ENCODE measurements at regions not wholly inside any gene's neighbourhood (a gene's known extent, or its start where the extent isn't known, plus 50 kb on each side); places are given as distances from the start of the nearest gene placed in this dataset.

DNA sequence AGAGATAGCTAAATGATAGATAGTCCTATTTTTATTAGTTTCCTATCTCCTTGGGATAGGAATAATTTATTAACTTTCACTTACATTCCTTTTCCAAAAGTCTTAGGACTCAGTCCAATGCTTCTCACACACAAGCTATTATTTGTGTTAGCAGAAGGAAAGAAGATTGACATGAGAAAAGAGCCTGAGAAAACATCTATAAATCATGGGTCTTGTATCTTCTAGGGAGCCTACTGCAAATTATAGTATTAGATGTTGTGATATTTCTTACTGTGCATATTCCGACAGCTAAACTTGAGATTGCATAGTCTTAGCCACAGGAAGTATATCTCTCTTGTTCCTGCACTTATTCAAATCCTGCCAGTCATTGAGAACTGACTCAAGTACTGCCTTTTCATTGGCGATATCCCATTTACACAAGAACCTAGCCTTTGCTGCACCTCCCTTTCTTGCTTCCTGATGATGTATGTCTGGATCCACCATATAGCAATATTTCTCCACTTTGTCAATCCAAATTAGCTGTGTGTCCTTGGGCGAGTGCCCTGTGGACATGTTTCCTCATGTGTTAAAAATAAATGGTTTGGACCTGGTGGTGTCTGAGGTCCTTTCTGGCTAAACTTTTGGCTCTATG is 245.1 kb upstream of the LMCD1 start:
- Histone ChIP-seq H4K20me1 (ENCODE audit: insufficient read depth, low read length) (no peaks in the 10 kb centered on the region), H3K4me3 (ENCODE audit: low read depth, low read length, poor library complexity, severe bottlenecking) (no peak overlapping the region), H3K9me2 (ENCODE audit: insufficient read depth, low read length) (no peaks in the 10 kb centered on the region), H3K4me1 (ENCODE audit: insufficient read depth, low read length, poor library complexity, severe bottlenecking) (no peaks in the 10 kb centered on the region), H2AFZ (ENCODE audit: low read length) (no peak overlapping the region), H3K36me3 (ENCODE audit: insufficient read depth, low read length) (no peaks in the 10 kb centered on the region), H3K4me2 (ENCODE audit: low read length) (no peak overlapping the region), H3K9me3 (ENCODE audit: low read length) (peaks cover 3% of the 10 kb centered on the region; the same call in 1 of the 2 replicates), H3K27ac (ENCODE audit: low read depth, low read length, poor library complexity, severe bottlenecking) (no peak overlapping the region), H3K79me2 (ENCODE audit: insufficient read depth, low read depth, low read length) (no peaks in the 10 kb centered on the region)
- TF ChIP-seq, protein P1, sequence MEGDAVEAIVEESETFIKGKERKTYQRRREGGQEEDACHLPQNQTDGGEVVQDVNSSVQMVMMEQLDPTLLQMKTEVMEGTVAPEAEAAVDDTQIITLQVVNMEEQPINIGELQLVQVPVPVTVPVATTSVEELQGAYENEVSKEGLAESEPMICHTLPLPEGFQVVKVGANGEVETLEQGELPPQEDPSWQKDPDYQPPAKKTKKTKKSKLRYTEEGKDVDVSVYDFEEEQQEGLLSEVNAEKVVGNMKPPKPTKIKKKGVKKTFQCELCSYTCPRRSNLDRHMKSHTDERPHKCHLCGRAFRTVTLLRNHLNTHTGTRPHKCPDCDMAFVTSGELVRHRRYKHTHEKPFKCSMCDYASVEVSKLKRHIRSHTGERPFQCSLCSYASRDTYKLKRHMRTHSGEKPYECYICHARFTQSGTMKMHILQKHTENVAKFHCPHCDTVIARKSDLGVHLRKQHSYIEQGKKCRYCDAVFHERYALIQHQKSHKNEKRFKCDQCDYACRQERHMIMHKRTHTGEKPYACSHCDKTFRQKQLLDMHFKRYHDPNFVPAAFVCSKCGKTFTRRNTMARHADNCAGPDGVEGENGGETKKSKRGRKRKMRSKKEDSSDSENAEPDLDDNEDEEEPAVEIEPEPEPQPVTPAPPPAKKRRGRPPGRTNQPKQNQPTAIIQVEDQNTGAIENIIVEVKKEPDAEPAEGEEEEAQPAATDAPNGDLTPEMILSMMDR (conservative IDR thresholded peaks at IDR 0.05; ENCODE audit: low read length): no peak
- TF ChIP-seq EZH2phosphoT487 (IDR thresholded peaks at IDR 0.05; ENCODE audit: borderline replicate concordance, low read depth, low read length): no peak
- ChIA-PET CTCF (ENCODE audit: unreplicated experiment) (no interaction called here), POLR2A (interaction anchor here (0.7 to 1.8 kb wide), 2 partner anchors 13 to 799 kb away, joined by 3 to 4 read pairs; no protein-coding TSS in a partner anchor)
- BruUV-seq (replicated peaks): no TSS peak
- intact Hi-C loops (cut with micrococcal nuclease; ENCODE audit: unreplicated experiment): no loop called here
- DNase-seq (ENCODE audit: low spot score): no peak

DNA sequence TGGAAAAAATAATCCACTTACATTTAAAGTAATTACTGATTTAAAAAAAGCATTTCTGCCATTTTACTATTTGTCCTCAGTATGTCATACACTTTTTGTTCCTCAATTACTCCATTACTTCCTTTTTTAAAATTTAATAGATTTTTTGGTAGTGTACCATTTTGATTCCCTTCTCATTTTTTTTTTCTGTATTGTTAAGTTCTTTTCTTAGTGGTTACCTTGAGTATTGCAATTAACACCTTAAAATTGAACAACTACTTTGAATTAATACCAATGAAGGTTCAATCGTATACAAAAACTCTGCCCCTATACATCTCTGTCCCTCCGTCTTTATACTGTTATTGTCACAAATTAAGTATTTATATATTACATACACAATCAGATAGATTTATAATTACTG is 240.6 kb upstream of the LMCD1 start:
- intact Hi-C loops (cut with micrococcal nuclease; ENCODE audit: unreplicated experiment): no loop called here
- BruUV-seq (replicated peaks): no TSS peak
- Histone ChIP-seq H3K4me2 (ENCODE audit: low read length) (no peak overlapping the region), H4K20me1 (ENCODE audit: insufficient read depth, low read length) (no peaks in the 10 kb centered on the region), H3K27ac (ENCODE audit: low read depth, low read length, poor library complexity, severe bottlenecking) (no peak overlapping the region), H3K9me3 (ENCODE audit: low read length) (peaks cover 3% of the 10 kb centered on the region; the same call in 1 of the 2 replicates), H3K4me3 (ENCODE audit: low read depth, low read length, poor library complexity, severe bottlenecking) (no peak overlapping the region), H2AFZ (ENCODE audit: low read length) (no peak overlapping the region), H3K4me1 (ENCODE audit: insufficient read depth, low read length, poor library complexity, severe bottlenecking) (no peaks in the 10 kb centered on the region), H3K79me2 (ENCODE audit: insufficient read depth, low read depth, low read length) (no peaks in the 10 kb centered on the region), H3K36me3 (ENCODE audit: insufficient read depth, low read length) (no peaks in the 10 kb centered on the region), H3K9me2 (ENCODE audit: insufficient read depth, low read length) (no peaks in the 10 kb centered on the region)
- no peak for TF ChIP-seq EZH2phosphoT487 (IDR thresholded peaks at IDR 0.05; ENCODE audit: borderline replicate concordance, low read depth, low read length)
- TF ChIP-seq, protein P1 (conservative IDR thresholded peaks at IDR 0.05; ENCODE audit: low read length): 0 out of 2 replicates have a peak, but pooled peaks have one; percentile 26
- DNase-seq (ENCODE audit: low spot score): no peak
- ChIA-PET CTCF (ENCODE audit: unreplicated experiment) (no interaction called here), POLR2A (no interaction called here)

GRCh38 chr3:8266730-8267131 is 234.9 kb upstream of the LMCD1 start:
- no peak for TF ChIP-seq EZH2phosphoT487 (IDR thresholded peaks at IDR 0.05; ENCODE audit: borderline replicate concordance, low read depth, low read length)
- TF ChIP-seq, protein P1 (conservative IDR thresholded peaks at IDR 0.05; ENCODE audit: low read length): no peak
- no peaks in the 10 kb centered on the region for H3K9me2 ChIP-seq (ENCODE audit: insufficient read depth, low read length)
- H3K9me3 ChIP-seq (ENCODE audit: low read length): no peaks in the 10 kb centered on the region
- no peak overlapping the region for H2AFZ ChIP-seq (ENCODE audit: low read length)
- H3K4me3 ChIP-seq (ENCODE audit: low read depth, low read length, poor library complexity, severe bottlenecking): no peak overlapping the region
- no peaks in the 10 kb centered on the region for H3K79me2 ChIP-seq (ENCODE audit: insufficient read depth, low read depth, low read length)
- peak; percentile 44 for DNase-seq (ENCODE audit: low spot score)
- no peaks in the 10 kb centered on the region for H4K20me1 ChIP-seq (ENCODE audit: insufficient read depth, low read length)
- BruUV-seq (replicated peaks): no TSS peak
- H3K27ac ChIP-seq (ENCODE audit: low read depth, low read length, poor library complexity, severe bottlenecking): no peak overlapping the region
- POLR2A ChIA-PET: interaction anchor here (0.6 kb wide), 1 partner anchor 636 kb away, joined by 3 read pairs; no protein-coding TSS in a partner anchor
- intact Hi-C loops (cut with micrococcal nuclease; ENCODE audit: unreplicated experiment): no loop called here
- H3K4me2 ChIP-seq (ENCODE audit: low read length): no peak overlapping the region; the same call in 1 of the 2 replicates
- CTCF ChIA-PET (ENCODE audit: unreplicated experiment): no interaction called here
- no peaks in the 10 kb centered on the region for H3K36me3 ChIP-seq (ENCODE audit: insufficient read depth, low read length)
- H3K4me1 ChIP-seq (ENCODE audit: insufficient read depth, low read length, poor library complexity, severe bottlenecking): peaks cover 7% of the 10 kb centered on the region

All from OCI-LY7 (cell line).